Osteocyte (in vitro differentiated cells): ENCODE measurements at regions not wholly inside any gene's neighbourhood (a gene's known extent, or its start where the extent isn't known, plus 50 kb on each side); places are given as distances from the start of the nearest gene placed in this dataset.
"Not testable (repeated sequence)": the region's sequence is repeated elsewhere in the genome, so short reads cannot be mapped to it uniquely, and the experiment has no call there.

Experiments used
- DNase-seq: peaks from one replicate; pipeline ENCODE4 v3.0.0; 2021; ENCODE audit warnings: mixed read lengths; ENCODE audit not compliant: unreplicated experiment; ENCODE audit errors: extremely low spot score
- H3K27ac Mint-ChIP-seq: one replicate; pipeline ENCODE4 v1.8.0; 2021; ENCODE audit warnings: mild to moderate bottlenecking, mixed read lengths; ENCODE audit not compliant: unreplicated experiment
- H3K27me3 Mint-ChIP-seq: one replicate; pipeline ENCODE4 v1.8.0; 2021; ENCODE audit warnings: mixed read lengths; ENCODE audit not compliant: unreplicated experiment
- H3K36me3 Mint-ChIP-seq: one replicate; pipeline ENCODE4 v1.8.0; 2021; ENCODE audit warnings: mixed read lengths; ENCODE audit not compliant: unreplicated experiment
- H3K4me1 Mint-ChIP-seq: one replicate; pipeline ENCODE4 v1.8.0; 2021; ENCODE audit warnings: mixed read lengths; ENCODE audit not compliant: unreplicated experiment
- H3K4me3 Mint-ChIP-seq: one replicate; pipeline ENCODE4 v1.8.0; 2021; ENCODE audit warnings: mild to moderate bottlenecking, moderate library complexity, mixed read lengths; ENCODE audit not compliant: unreplicated experiment
- H3K9me3 Mint-ChIP-seq: one replicate; pipeline ENCODE4 v1.8.0; 2021; ENCODE audit warnings: mixed read lengths; ENCODE audit not compliant: unreplicated experiment
- CTCF ChIP-seq: fragments of 200-600 bp; sonication (generic); IDR thresholded peaks from 2 replicates; pipeline ENCODE4 v1.5.0; 2021; ENCODE audit warnings: antibody characterized with exemption, mild to moderate bottlenecking, moderate library complexity

GRCh38 chr2:66252109-66252508, 182.8 kb upstream of the MEIS1 start:
- Mint-ChIP-seq H3K4me3 (no peak overlapping the region), H3K27ac (no peak overlapping the region), H3K27me3 (no peaks in the 10 kb centered on the region), H3K9me3 (no peaks in the 10 kb centered on the region), H3K36me3 (no peaks in the 10 kb centered on the region), H3K4me1 (no peaks in the 10 kb centered on the region)
- DNase-seq: no peak
- no peak for TF ChIP-seq CTCF

- no peak for TF ChIP-seq CTCF
- no peak overlapping the region for H3K27ac Mint-ChIP-seq
- H3K36me3 Mint-ChIP-seq: no peaks in the 10 kb centered on the region
- no peaks in the 10 kb centered on the region for H3K4me1 Mint-ChIP-seq
- H3K27me3 Mint-ChIP-seq: no peaks in the 10 kb centered on the region
- no peak for DNase-seq
- H3K4me3 Mint-ChIP-seq: no peak overlapping the region
- no peaks in the 10 kb centered on the region for H3K9me3 Mint-ChIP-seq
Measured at GRCh38 chr2:66251573-66251972, 183.4 kb upstream of the MEIS1 start.

GRCh38 chr2:66249089-66249488, 185.8 kb upstream of the MEIS1 start:
- not testable (repeated sequence) for H3K4me1 Mint-ChIP-seq, H3K36me3 Mint-ChIP-seq, H3K27me3 Mint-ChIP-seq, H3K9me3 Mint-ChIP-seq, DNase-seq, H3K4me3 Mint-ChIP-seq, H3K27ac Mint-ChIP-seq

- not testable (repeated sequence) for H3K27ac Mint-ChIP-seq, H3K27me3 Mint-ChIP-seq, DNase-seq, H3K9me3 Mint-ChIP-seq, H3K36me3 Mint-ChIP-seq, H3K4me3 Mint-ChIP-seq, H3K4me1 Mint-ChIP-seq
Measured at GRCh38 chr2:66243809-66244208, 191.1 kb upstream of the MEIS1 start.

GRCh38 chr2:66242888-66243287, 192.0 kb upstream of the MEIS1 start:
- H3K27ac Mint-ChIP-seq, DNase-seq, H3K4me1 Mint-ChIP-seq, H3K9me3 Mint-ChIP-seq, H3K4me3 Mint-ChIP-seq, H3K36me3 Mint-ChIP-seq, H3K27me3 Mint-ChIP-seq: not testable (repeated sequence)

GRCh38 chr2:66242099-66242789, 192.7 kb upstream of the MEIS1 start:
- Mint-ChIP-seq H3K36me3 (no peaks in the 10 kb centered on the region), H3K27ac (no peak overlapping the region), H3K4me3 (no peak overlapping the region), H3K27me3 (no peaks in the 10 kb centered on the region), H3K4me1 (no peaks in the 10 kb centered on the region), H3K9me3 (peaks cover 4% of the 10 kb centered on the region)
- TF ChIP-seq CTCF: no peak
- no peak for DNase-seq
